A673 (cell line): ENCODE measurements at regions not wholly inside any gene's neighbourhood (a gene's known extent, or its start where the extent isn't known, plus 50 kb on each side); places are given as distances from the start of the nearest gene placed in this dataset.

Source experiments
- BruUV-seq: library from RNA; stranded (reverse); fragments of 400-500 nt; replicated peaks from 2 replicates; lab custom pipeline; 2021; lab: Mats Ljungman, UMichigan
- CTCF ChIA-PET: fragments of 300-600 bp; sonication (Branson Sonifier 250); formaldehyde crosslinking; loops from one replicate; lab custom pipeline; 2022; ENCODE audit warnings: antibody characterized with exemption; lab: Charles Lee
- POLR2A ChIA-PET: fragments of 300-600 bp; sonication (Branson Sonifier 250); formaldehyde crosslinking; loops from one replicate; lab custom pipeline; 2022; ENCODE audit warnings: antibody characterized with exemption; ENCODE audit not compliant: low non-redundant PET; lab: Charles Lee
- DNase-seq: peaks from one replicate; pipeline ENCODE4 v3.0.0-alpha.2; 2015; ENCODE audit warnings: low spot score
- H3K27ac ChIP-seq: fragments of 200-600 bp; sonication (generic); 2 replicates; pipeline ENCODE4 v1.5.1; 2016; ENCODE audit warnings: mixed run types, low read depth, mild to moderate bottlenecking, mixed read lengths, antibody characterized with exemption, low read length; ENCODE audit not compliant: poor library complexity, severe bottlenecking
- H3K27me3 ChIP-seq: fragments of 200-600 bp; sonication (generic); replicated peaks from 2 replicates; pipeline ENCODE4 v1.6.1; 2017; ENCODE audit warnings: mixed run types, low read depth, mild to moderate bottlenecking, mixed read lengths, antibody characterized with exemption, low read length; ENCODE audit not compliant: insufficient read depth, poor library complexity
- H3K36me3 ChIP-seq: fragments of 200-600 bp; sonication (generic); 2 replicates; pipeline ENCODE4 v1.6.1; 2016; ENCODE audit warnings: mixed run types, mild to moderate bottlenecking, mixed read lengths, antibody characterized with exemption, low read length; ENCODE audit not compliant: insufficient read depth, poor library complexity, severe bottlenecking
- H3K4me1 ChIP-seq: fragments of 200-600 bp; sonication (generic); 2 replicates; pipeline ENCODE4 v1.6.1; 2017; ENCODE audit warnings: mixed run types, mild to moderate bottlenecking, mixed read lengths, antibody characterized with exemption, low read length; ENCODE audit not compliant: insufficient read depth, poor library complexity, severe bottlenecking
- H3K4me3 ChIP-seq: fragments of 200-600 bp; sonication (generic); 2 replicates; pipeline ENCODE4 v1.5.1; 2016; ENCODE audit warnings: low read depth, mixed run types, mild to moderate bottlenecking, mixed read lengths, low read length; ENCODE audit not compliant: poor library complexity, severe bottlenecking
- H3K9me3 ChIP-seq: fragments of 200-600 bp; sonication (generic); 2 replicates; pipeline ENCODE4 v1.6.1; 2016; ENCODE audit warnings: mixed run types, low read depth, mild to moderate bottlenecking, mixed read lengths, antibody characterized with exemption, low read length; ENCODE audit not compliant: poor library complexity, severe bottlenecking
- CTCF ChIP-seq: fragments of 300-800, 200-600 bp; sonication (generic); conservative IDR thresholded peaks from 2 replicates; pipeline ENCODE4 v1.5.1; 2017; ENCODE audit warnings: low read depth, mild to moderate bottlenecking, antibody characterized with exemption, low read length, moderate library complexity, mixed read lengths
- EZH2 ChIP-seq: fragments of 200-600 bp; sonication (generic); IDR thresholded peaks from 2 replicates; pipeline ENCODE4 v1.6.1; 2017; ENCODE audit warnings: borderline replicate concordance, low read depth, mild to moderate bottlenecking, mixed read lengths, antibody characterized with exemption, low read length; ENCODE audit not compliant: poor library complexity, severe bottlenecking
- intact Hi-C: fragments of 100-400 bp; cut with micrococcal nuclease; formaldehyde crosslinking; loops from one replicate; pipeline ENCODE4 v1.10.0; 2022; ENCODE audit not compliant: unreplicated experiment

GRCh38 chr13:73684286-73684685 lies 449.9 kb downstream of the KLF12 start:
- H3K4me1 ChIP-seq: peaks cover 49% of the 10 kb centered on the region
- no peaks in the 10 kb centered on the region for H3K36me3 ChIP-seq
- CTCF ChIA-PET: no interaction called here
- POLR2A ChIA-PET: no interaction called here
- TSS peak; percentile 92 for BruUV-seq
- no peaks in the 10 kb centered on the region for H3K9me3 ChIP-seq
- intact Hi-C loops: loop anchor here (10.0 kb wide), 1 partner anchor 349 kb away; no protein-coding TSS in a partner anchor
- H3K27ac ChIP-seq: peak overlapping the region; percentile 81
- DNase-seq: peak; percentile 18
- no peak for TF ChIP-seq EZH2
- TF ChIP-seq CTCF: no peak
- no peaks in the 10 kb centered on the region for H3K27me3 ChIP-seq
- H3K4me3 ChIP-seq: no peak overlapping the region

GRCh38 chr13:73683746-73684145 lies 450.5 kb downstream of the KLF12 start:
- intact Hi-C loops: loop anchor here (10.0 kb wide), 1 partner anchor 349 kb away; no protein-coding TSS in a partner anchor
- Histone ChIP-seq H3K27ac (peak overlapping the region; percentile 81), H3K27me3 (no peaks in the 10 kb centered on the region), H3K9me3 (no peaks in the 10 kb centered on the region), H3K4me3 (no peak overlapping the region), H3K4me1 (peaks cover 47% of the 10 kb centered on the region), H3K36me3 (no peaks in the 10 kb centered on the region)
- peak; percentile 69 for DNase-seq
- BruUV-seq: no TSS peak
- POLR2A ChIA-PET: no interaction called here
- CTCF ChIA-PET: no interaction called here
- TF ChIP-seq CTCF: no peak
- TF ChIP-seq EZH2: no peak

- no TSS peak for BruUV-seq
- intact Hi-C loops: loop anchor here (10.0 kb wide), 1 partner anchor 347 kb away; no protein-coding TSS in a partner anchor
- no peak for TF ChIP-seq EZH2
- no peak for TF ChIP-seq CTCF
- ChIA-PET CTCF (interaction anchor here (0.6 kb wide), 1 partner anchor 28 kb away, joined by 13 read pairs; no protein-coding TSS in a partner anchor), POLR2A (no interaction called here)
- Histone ChIP-seq H3K9me3 (no peaks in the 10 kb centered on the region), H3K27ac (no peak overlapping the region), H3K36me3 (no peaks in the 10 kb centered on the region), H3K4me3 (no peak overlapping the region), H3K27me3 (no peaks in the 10 kb centered on the region), H3K4me1 (peaks cover 58% of the 10 kb centered on the region)
- no peak for DNase-seq
Measured at GRCh38 chr13:73681779-73682178, 452.4 kb downstream of the KLF12 start.
